ENCODE measurements at regions not wholly inside any gene's neighbourhood (a gene's known extent, or its start where the extent isn't known, plus 50 kb on each side); places are given as distances from the start of the nearest gene placed in this dataset.

DNA sequence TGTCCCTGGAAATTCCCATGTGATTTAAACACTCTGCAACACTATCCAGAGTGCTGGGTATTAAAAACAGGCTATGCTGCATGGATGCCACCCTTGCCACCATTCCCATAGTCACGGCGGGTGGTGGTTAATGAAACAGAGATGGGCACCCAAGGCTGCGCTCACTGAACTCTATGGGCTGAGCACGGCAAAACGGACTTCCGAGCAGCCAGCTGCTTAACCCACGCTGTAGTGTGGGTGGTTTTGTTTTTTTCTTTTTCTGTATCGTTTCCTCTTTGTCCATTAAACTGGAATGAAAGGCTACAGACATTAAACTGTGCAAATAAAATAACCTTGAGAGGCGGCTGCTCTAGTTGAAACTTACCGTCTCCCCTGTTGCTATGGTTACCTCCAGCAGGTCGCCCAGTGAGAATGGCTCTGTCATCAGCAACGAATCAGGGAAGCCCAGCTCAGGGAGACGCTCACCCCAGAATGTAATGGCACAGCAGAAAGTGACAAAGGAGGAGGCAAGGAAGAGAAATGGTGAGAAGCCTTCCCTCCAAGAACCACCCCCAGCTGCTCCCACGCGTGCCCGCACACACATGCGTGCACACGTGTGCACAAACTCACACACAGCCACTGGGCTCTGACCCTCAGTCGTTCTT lies 102.1 kb downstream of the C11orf91 start:
- no peak for TF ChIP-seq EZH2 (IDR thresholded peaks at IDR 0.05; ENCODE audit: insufficient read depth, poor library complexity, severe bottlenecking)
- no peak for TF ChIP-seq EZH2phosphoT487 (IDR thresholded peaks at IDR 0.05; ENCODE audit: insufficient read depth, low read depth)

Measured in GM23248 (cell line).